ENCODE measurements at regions not wholly inside any gene's neighbourhood (a gene's known extent, or its start where the extent isn't known, plus 50 kb on each side); places are given as distances from the start of the nearest gene placed in this dataset.

DNA sequence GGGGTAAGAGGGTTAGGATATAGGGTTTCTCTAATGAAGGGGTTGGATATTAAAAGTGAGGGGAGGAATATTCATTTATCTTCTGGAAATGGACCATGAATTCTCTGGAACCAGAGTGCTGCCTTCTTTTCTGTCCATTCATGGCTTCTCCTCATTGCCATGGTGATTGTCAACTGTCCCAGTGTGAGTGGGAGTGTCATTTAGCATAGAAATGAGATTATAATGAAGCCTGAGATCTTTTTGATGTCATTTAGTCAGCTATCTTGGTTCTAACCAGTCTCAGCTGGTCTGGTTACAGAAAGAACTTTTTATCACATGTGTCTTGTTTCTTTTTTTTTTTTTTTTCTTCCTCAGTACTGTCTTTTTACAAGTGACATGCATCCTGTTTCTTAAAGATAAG, 497.3 kb upstream of the PITX2 start:
- TF ChIP-seq NFIC (IDR thresholded peaks at IDR 0.05) (no peak), TCF12 (IDR thresholded peaks at IDR 0.05; ENCODE audit: low read depth) (no peak), EGR1 (IDR thresholded peaks at IDR 0.05) (no peak), CEBPB (IDR thresholded peaks at IDR 0.05) (no peak), TAF1 (IDR thresholded peaks at IDR 0.05; ENCODE audit: low read depth) (no peak), ZBTB7A (IDR thresholded peaks at IDR 0.05; ENCODE audit: low read depth) (no peak), MAX (IDR thresholded peaks at IDR 0.05) (no peak), TEAD4 (IDR thresholded peaks at IDR 0.05) (no peak), EP300 (IDR thresholded peaks at IDR 0.05; ENCODE audit: borderline replicate concordance) (no peak), FOXM1 (IDR thresholded peaks at IDR 0.05; ENCODE audit: borderline replicate concordance, low read depth) (no peak), CREB1 (IDR thresholded peaks at IDR 0.05; ENCODE audit: low read depth) (no peak), YY1 (IDR thresholded peaks at IDR 0.05; ENCODE audit: low read depth) (no peak)
- TF ChIP-seq, protein P1, sequence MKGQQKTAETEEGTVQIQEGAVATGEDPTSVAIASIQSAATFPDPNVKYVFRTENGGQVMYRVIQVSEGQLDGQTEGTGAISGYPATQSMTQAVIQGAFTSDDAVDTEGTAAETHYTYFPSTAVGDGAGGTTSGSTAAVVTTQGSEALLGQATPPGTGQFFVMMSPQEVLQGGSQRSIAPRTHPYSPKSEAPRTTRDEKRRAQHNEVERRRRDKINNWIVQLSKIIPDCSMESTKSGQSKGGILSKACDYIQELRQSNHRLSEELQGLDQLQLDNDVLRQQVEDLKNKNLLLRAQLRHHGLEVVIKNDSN (IDR thresholded peaks at IDR 0.05): no peak
- TF ChIP-seq, protein P2, sequence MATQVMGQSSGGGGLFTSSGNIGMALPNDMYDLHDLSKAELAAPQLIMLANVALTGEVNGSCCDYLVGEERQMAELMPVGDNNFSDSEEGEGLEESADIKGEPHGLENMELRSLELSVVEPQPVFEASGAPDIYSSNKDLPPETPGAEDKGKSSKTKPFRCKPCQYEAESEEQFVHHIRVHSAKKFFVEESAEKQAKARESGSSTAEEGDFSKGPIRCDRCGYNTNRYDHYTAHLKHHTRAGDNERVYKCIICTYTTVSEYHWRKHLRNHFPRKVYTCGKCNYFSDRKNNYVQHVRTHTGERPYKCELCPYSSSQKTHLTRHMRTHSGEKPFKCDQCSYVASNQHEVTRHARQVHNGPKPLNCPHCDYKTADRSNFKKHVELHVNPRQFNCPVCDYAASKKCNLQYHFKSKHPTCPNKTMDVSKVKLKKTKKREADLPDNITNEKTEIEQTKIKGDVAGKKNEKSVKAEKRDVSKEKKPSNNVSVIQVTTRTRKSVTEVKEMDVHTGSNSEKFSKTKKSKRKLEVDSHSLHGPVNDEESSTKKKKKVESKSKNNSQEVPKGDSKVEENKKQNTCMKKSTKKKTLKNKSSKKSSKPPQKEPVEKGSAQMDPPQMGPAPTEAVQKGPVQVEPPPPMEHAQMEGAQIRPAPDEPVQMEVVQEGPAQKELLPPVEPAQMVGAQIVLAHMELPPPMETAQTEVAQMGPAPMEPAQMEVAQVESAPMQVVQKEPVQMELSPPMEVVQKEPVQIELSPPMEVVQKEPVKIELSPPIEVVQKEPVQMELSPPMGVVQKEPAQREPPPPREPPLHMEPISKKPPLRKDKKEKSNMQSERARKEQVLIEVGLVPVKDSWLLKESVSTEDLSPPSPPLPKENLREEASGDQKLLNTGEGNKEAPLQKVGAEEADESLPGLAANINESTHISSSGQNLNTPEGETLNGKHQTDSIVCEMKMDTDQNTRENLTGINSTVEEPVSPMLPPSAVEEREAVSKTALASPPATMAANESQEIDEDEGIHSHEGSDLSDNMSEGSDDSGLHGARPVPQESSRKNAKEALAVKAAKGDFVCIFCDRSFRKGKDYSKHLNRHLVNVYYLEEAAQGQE (IDR thresholded peaks at IDR 0.05; ENCODE audit: low read depth): no peak

DNA sequence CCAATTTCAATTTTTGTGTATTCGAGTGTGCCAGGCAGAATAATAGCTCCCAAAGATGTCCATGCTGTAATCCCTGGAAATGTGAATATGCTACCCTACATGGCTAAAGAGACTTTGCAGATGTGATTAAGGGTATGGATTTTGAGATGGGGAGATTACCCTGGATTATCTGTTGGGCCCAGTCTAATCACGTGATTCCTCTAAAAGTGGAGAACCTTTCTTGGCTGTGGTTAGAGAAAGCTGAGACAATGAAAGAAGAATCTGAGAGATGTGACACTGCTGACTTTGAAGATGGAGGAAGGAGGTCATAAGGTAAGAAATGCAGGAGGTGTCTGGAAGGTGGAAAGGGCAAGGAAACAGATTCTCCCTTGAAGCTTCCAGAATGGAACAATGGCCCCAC, 503.5 kb upstream of the PITX2 start:
- TF ChIP-seq FOXM1 (IDR thresholded peaks at IDR 0.05; ENCODE audit: borderline replicate concordance, low read depth): no peak
- no peak for TF ChIP-seq CREB1 (IDR thresholded peaks at IDR 0.05; ENCODE audit: low read depth)
- TF ChIP-seq EP300 (IDR thresholded peaks at IDR 0.05; ENCODE audit: borderline replicate concordance): no peak
- no peak for TF ChIP-seq ZBTB7A (IDR thresholded peaks at IDR 0.05; ENCODE audit: low read depth)
- TF ChIP-seq, protein P1 (IDR thresholded peaks at IDR 0.05): no peak
- no peak for TF ChIP-seq EGR1 (IDR thresholded peaks at IDR 0.05)
- no peak for TF ChIP-seq CEBPB (IDR thresholded peaks at IDR 0.05)
- no peak for TF ChIP-seq YY1 (IDR thresholded peaks at IDR 0.05; ENCODE audit: low read depth)
- no peak for TF ChIP-seq NFIC (IDR thresholded peaks at IDR 0.05)
- TF ChIP-seq TEAD4 (IDR thresholded peaks at IDR 0.05): no peak
- no peak for TF ChIP-seq TCF12 (IDR thresholded peaks at IDR 0.05; ENCODE audit: low read depth)
- TF ChIP-seq, protein P2 (IDR thresholded peaks at IDR 0.05; ENCODE audit: low read depth): no peak
- no peak for TF ChIP-seq RAD21 (IDR thresholded peaks at IDR 0.05; ENCODE audit: low read depth)
- no peak for TF ChIP-seq TAF1 (IDR thresholded peaks at IDR 0.05; ENCODE audit: low read depth)
- no peak for TF ChIP-seq MAX (IDR thresholded peaks at IDR 0.05)

DNA sequence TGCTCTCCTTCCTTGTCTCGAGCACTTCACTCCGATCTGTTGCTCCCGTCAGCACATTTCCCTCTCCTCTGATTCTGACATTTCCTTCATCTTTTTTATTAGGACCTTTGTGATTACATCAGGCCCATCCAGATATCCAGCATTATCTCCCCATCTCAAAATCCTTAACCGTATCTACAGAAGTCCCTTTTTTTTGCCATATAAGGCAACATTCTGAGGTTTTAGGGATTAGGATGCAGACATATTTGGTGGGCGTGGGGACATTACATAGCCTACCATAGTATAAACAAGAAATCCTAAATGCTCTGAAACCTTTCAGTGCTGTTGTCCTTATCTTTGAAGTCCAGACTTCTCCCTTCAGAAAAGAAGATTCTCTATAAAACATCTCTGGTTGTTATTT, 505.0 kb upstream of the PITX2 start:
- TF ChIP-seq EGR1 (IDR thresholded peaks at IDR 0.05): no peak
- TF ChIP-seq CEBPB (IDR thresholded peaks at IDR 0.05): no peak
- no peak for TF ChIP-seq CREB1 (IDR thresholded peaks at IDR 0.05; ENCODE audit: low read depth)
- TF ChIP-seq TCF12 (IDR thresholded peaks at IDR 0.05; ENCODE audit: low read depth): no peak
- no peak for TF ChIP-seq FOXM1 (IDR thresholded peaks at IDR 0.05; ENCODE audit: borderline replicate concordance, low read depth)
- no peak for TF ChIP-seq MAX (IDR thresholded peaks at IDR 0.05)
- TF ChIP-seq, protein P2 (IDR thresholded peaks at IDR 0.05; ENCODE audit: low read depth): no peak

DNA sequence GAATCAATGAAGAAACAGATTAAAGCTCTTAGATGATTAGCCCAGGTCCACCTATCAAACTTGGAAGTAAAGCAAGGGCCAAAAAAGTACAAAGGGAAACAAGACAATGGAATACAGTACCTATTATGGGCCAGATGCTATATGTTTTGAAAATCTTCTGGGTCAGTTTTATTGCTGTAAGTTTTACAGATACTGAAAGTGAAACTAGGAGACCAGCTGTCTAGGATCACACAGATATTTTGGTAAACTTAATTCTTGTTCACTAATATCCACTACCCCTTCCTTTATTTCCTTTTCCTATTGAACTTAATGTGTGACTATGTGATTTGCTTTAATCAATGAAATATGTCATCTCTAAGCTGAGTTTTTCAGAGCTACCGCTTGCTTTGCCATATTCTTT, 505.4 kb upstream of the PITX2 start:
- TF ChIP-seq TEAD4 (IDR thresholded peaks at IDR 0.05) (no peak), YY1 (IDR thresholded peaks at IDR 0.05; ENCODE audit: low read depth) (no peak), TAF1 (IDR thresholded peaks at IDR 0.05; ENCODE audit: low read depth) (no peak), NFIC (IDR thresholded peaks at IDR 0.05) (no peak), EGR1 (IDR thresholded peaks at IDR 0.05) (no peak), ZBTB7A (IDR thresholded peaks at IDR 0.05; ENCODE audit: low read depth) (no peak), RAD21 (IDR thresholded peaks at IDR 0.05; ENCODE audit: low read depth) (no peak), MAX (IDR thresholded peaks at IDR 0.05) (no peak), EP300 (IDR thresholded peaks at IDR 0.05; ENCODE audit: borderline replicate concordance) (no peak), CREB1 (IDR thresholded peaks at IDR 0.05; ENCODE audit: low read depth) (no peak), FOXM1 (IDR thresholded peaks at IDR 0.05; ENCODE audit: borderline replicate concordance, low read depth) (no peak), TCF12 (IDR thresholded peaks at IDR 0.05; ENCODE audit: low read depth) (no peak), CEBPB (IDR thresholded peaks at IDR 0.05) (no peak)
- TF ChIP-seq, protein P1 (IDR thresholded peaks at IDR 0.05): no peak
- TF ChIP-seq, protein P2 (IDR thresholded peaks at IDR 0.05; ENCODE audit: low read depth): no peak

Measured in Ishikawa (cell line).